ENCODE measurements at regions not wholly inside any gene's neighbourhood (a gene's known extent, or its start where the extent isn't known, plus 50 kb on each side); places are given as distances from the start of the nearest gene placed in this dataset.
A peak's percentile ranks its signal among the peaks of the same experiment; 100 is the strongest.

DNA sequence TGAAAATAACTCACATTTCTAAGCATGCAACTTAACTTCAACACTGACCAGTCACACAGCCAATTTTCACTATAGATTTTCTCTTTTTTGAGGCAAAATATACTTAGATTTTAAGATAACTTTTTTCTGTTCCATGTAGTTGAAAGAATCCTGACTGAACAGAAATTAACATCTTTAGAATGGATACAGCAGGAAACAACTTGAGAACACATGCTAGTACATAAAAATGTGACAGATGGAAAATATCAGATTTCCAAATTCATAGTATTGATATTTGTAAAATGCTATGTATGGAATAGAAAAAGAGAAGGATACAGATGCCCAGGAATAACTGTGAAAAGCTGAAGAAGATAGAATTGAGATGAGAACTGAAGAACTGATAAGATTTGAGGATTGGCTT is 1270.6 kb downstream of the KCNT2 start:
- intact Hi-C loops (cut with micrococcal nuclease; ENCODE audit: unreplicated experiment), result no loop called here
- ChIA-PET POLR2A (ENCODE audit: unreplicated experiment) (no interaction called here), CTCF (no interaction called here)
- Histone ChIP-seq H2AFZ (no peak overlapping the region), H3K79me2 (ENCODE audit: low read depth) (no peaks in the 10 kb centered on the region), H3K36me3 (ENCODE audit: low read depth) (no peaks in the 10 kb centered on the region), H3K4me3 (no peak overlapping the region), H3K27ac (no peak overlapping the region), H3K9me3 (ENCODE audit: insufficient read depth, low read depth) (no peaks in the 10 kb centered on the region), H3K4me2 (no peak overlapping the region), H3K9me2 (ENCODE audit: insufficient read depth) (no peaks in the 10 kb centered on the region), H3K4me1 (replicated peaks; ENCODE audit: insufficient read depth) (no peaks in the 10 kb centered on the region), H3K27me3 (ENCODE audit: insufficient read depth, low read depth) (no peaks in the 10 kb centered on the region), H3F3A (ENCODE audit: insufficient read depth, low read depth) (no peaks in the 10 kb centered on the region), H4K20me1 (ENCODE audit: insufficient read depth) (no peaks in the 10 kb centered on the region)
- no TSS peak for BruUV-seq (replicated peaks)
- no peak for DNase-seq
- TF ChIP-seq, protein P1, sequence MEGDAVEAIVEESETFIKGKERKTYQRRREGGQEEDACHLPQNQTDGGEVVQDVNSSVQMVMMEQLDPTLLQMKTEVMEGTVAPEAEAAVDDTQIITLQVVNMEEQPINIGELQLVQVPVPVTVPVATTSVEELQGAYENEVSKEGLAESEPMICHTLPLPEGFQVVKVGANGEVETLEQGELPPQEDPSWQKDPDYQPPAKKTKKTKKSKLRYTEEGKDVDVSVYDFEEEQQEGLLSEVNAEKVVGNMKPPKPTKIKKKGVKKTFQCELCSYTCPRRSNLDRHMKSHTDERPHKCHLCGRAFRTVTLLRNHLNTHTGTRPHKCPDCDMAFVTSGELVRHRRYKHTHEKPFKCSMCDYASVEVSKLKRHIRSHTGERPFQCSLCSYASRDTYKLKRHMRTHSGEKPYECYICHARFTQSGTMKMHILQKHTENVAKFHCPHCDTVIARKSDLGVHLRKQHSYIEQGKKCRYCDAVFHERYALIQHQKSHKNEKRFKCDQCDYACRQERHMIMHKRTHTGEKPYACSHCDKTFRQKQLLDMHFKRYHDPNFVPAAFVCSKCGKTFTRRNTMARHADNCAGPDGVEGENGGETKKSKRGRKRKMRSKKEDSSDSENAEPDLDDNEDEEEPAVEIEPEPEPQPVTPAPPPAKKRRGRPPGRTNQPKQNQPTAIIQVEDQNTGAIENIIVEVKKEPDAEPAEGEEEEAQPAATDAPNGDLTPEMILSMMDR (conservative IDR thresholded peaks at IDR 0.05), result no peak
- no peak for TF ChIP-seq EZH2 (IDR thresholded peaks at IDR 0.05; ENCODE audit: low read depth)

DNA sequence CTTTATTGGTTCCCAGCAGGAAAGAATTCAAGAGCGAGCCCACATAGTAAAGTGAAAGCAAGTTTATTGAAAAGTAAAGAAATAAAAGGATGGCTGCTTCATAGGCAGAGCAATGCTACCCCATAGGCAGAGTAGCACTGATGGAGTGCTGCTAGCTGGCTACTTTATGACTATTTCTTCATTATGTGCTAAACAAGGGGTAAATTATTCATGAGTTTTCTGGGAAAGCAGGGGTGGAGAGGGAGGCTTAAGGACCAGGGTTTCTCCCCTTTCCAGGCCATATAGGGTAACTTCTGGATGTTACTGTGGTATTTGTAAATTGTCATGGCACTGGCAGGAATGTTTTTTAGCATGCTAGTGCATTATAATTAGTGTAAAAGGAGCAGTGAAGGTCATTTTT is 1271.4 kb downstream of the KCNT2 start:
- Histone ChIP-seq H3K4me1 (replicated peaks; ENCODE audit: insufficient read depth) (no peaks in the 10 kb centered on the region), H3K27ac (no peak overlapping the region), H3K79me2 (ENCODE audit: low read depth) (no peaks in the 10 kb centered on the region), H3K4me3 (no peak overlapping the region), H3F3A (ENCODE audit: insufficient read depth, low read depth) (no peaks in the 10 kb centered on the region), H3K36me3 (ENCODE audit: low read depth) (no peaks in the 10 kb centered on the region), H3K4me2 (peak overlapping the region; percentile 16; the same call in 1 of the 2 replicates), H4K20me1 (ENCODE audit: insufficient read depth) (no peaks in the 10 kb centered on the region), H3K27me3 (ENCODE audit: insufficient read depth, low read depth) (no peaks in the 10 kb centered on the region), H2AFZ (no peak overlapping the region; the same call in 1 of the 2 replicates), H3K9me3 (ENCODE audit: insufficient read depth, low read depth) (no peaks in the 10 kb centered on the region), H3K9me2 (ENCODE audit: insufficient read depth) (no peaks in the 10 kb centered on the region)
- POLR2A ChIA-PET (ENCODE audit: unreplicated experiment), result no interaction called here
- no TSS peak for BruUV-seq (replicated peaks)
- no peak for TF ChIP-seq EZH2 (IDR thresholded peaks at IDR 0.05; ENCODE audit: low read depth)
- TF ChIP-seq, protein P1 (conservative IDR thresholded peaks at IDR 0.05), result no peak
- CTCF ChIA-PET, result no interaction called here
- intact Hi-C loops (cut with micrococcal nuclease; ENCODE audit: unreplicated experiment), result no loop called here
- DNase-seq, result no peak

DNA sequence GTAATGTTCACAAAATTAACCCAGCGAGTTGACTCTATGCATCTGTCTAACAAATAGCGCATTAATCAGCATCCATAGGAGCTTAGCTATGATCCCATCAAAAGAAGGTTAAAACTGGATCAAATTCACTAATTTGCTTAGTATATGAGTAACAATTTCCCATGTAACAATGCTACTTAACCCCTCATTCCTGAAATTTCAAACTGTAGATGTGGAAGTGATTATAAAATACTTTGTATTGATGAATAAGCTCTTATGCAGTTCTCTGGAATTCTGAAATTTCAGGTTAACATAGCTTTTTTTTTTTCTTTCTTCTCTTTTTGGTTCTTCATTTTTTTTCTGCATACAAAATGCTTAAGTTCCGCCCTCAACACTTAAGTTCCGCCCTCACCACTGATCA is 1272.7 kb downstream of the KCNT2 start:
- BruUV-seq (replicated peaks), result no TSS peak
- no peaks in the 10 kb centered on the region for H3K9me3 ChIP-seq (ENCODE audit: insufficient read depth, low read depth)
- no peak overlapping the region for H3K4me2 ChIP-seq
- CTCF ChIA-PET, result no interaction called here
- no peaks in the 10 kb centered on the region for H3K36me3 ChIP-seq (ENCODE audit: low read depth)
- H3K79me2 ChIP-seq (ENCODE audit: low read depth), result no peaks in the 10 kb centered on the region
- no peaks in the 10 kb centered on the region for H3K4me1 ChIP-seq (replicated peaks; ENCODE audit: insufficient read depth)
- H3K27me3 ChIP-seq (ENCODE audit: insufficient read depth, low read depth), result no peaks in the 10 kb centered on the region
- H3K27ac ChIP-seq, result no peak overlapping the region
- intact Hi-C loops (cut with micrococcal nuclease; ENCODE audit: unreplicated experiment), result no loop called here
- no peak overlapping the region for H3K4me3 ChIP-seq
- POLR2A ChIA-PET (ENCODE audit: unreplicated experiment), result no interaction called here
- H3K9me2 ChIP-seq (ENCODE audit: insufficient read depth), result no peaks in the 10 kb centered on the region
- no peaks in the 10 kb centered on the region for H4K20me1 ChIP-seq (ENCODE audit: insufficient read depth)
- no peak overlapping the region for H2AFZ ChIP-seq
- DNase-seq, result no peak
- H3F3A ChIP-seq (ENCODE audit: insufficient read depth, low read depth), result no peaks in the 10 kb centered on the region
- no peak for TF ChIP-seq EZH2 (IDR thresholded peaks at IDR 0.05; ENCODE audit: low read depth)
- TF ChIP-seq, protein P1 (conservative IDR thresholded peaks at IDR 0.05), result no peak

Measured in PC-9 (cell line).